Fibroblast of skin of right quadriceps (primary cell): ENCODE measurements at regions not wholly inside any gene's neighbourhood (a gene's known extent, or its start where the extent isn't known, plus 50 kb on each side); places are given as distances from the start of the nearest gene placed in this dataset.

Source experiments
- DNase-seq: peaks from one replicate; pipeline ENCODE4 v3.0.0-alpha.2; 2013

- DNase-seq: no peak
Measured at GRCh38 chr6:153872946-153873345, 166.1 kb upstream of the OPRM1 start.

GRCh38 chr6:153862927-153863326, 176.1 kb upstream of the OPRM1 start:
- no peak for DNase-seq

- DNase-seq: no peak
Measured at GRCh38 chr6:153862139-153862538, 176.9 kb upstream of the OPRM1 start.

- DNase-seq: no peak
Measured at GRCh38 chr6:153858529-153858928, 180.5 kb upstream of the OPRM1 start.

- no peak for DNase-seq
Measured at GRCh38 chr6:153856929-153857376, 182.1 kb upstream of the OPRM1 start.

- no peak for DNase-seq
Measured at GRCh38 chr6:153852481-153852880, 186.6 kb upstream of the OPRM1 start.

GRCh38 chr6:153852034-153852433, 187.0 kb upstream of the OPRM1 start:
- DNase-seq: no peak

GRCh38 chr6:153849072-153849779, 189.8 kb upstream of the OPRM1 start:
- no peak for DNase-seq

- no peak for DNase-seq
Measured at GRCh38 chr6:153843420-153843819, 195.6 kb upstream of the OPRM1 start.

GRCh38 chr6:153842491-153842890, 196.5 kb upstream of the OPRM1 start:
- no peak for DNase-seq

- no peak for DNase-seq
Measured at GRCh38 chr6:153840039-153840850, 198.8 kb upstream of the OPRM1 start.

GRCh38 chr6:153832543-153832942, 206.5 kb upstream of the OPRM1 start:
- no peak for DNase-seq

GRCh38 chr6:153831350-153832078, 207.5 kb upstream of the OPRM1 start:
- no peak for DNase-seq

- no peak for DNase-seq
Measured at GRCh38 chr6:153817173-153817572, 221.9 kb upstream of the OPRM1 start.

GRCh38 chr6:153816366-153816765, 222.7 kb upstream of the OPRM1 start:
- DNase-seq: no peak

GRCh38 chr6:153814136-153814535, 224.9 kb upstream of the OPRM1 start:
- DNase-seq: no peak

- DNase-seq: no peak
Measured at GRCh38 chr6:153804755-153805330, 234.2 kb upstream of the OPRM1 start.

GRCh38 chr6:153801917-153802316, 237.1 kb upstream of the OPRM1 start:
- DNase-seq: no peak

GRCh38 chr6:153800580-153801188, 238.4 kb upstream of the OPRM1 start:
- DNase-seq: no peak

GRCh38 chr6:153790876-153791473, 248.1 kb upstream of the OPRM1 start:
- DNase-seq: no peak

- peak; percentile 80 for DNase-seq
Measured at GRCh38 chr6:153790048-153790447, 249.0 kb upstream of the OPRM1 start.

- DNase-seq: no peak
Measured at GRCh38 chr6:153787341-153787606, 251.8 kb upstream of the OPRM1 start.

GRCh38 chr6:153781306-153781705, 257.7 kb upstream of the OPRM1 start:
- no peak for DNase-seq
